ENCODE measurements at regions not wholly inside any gene's neighbourhood (a gene's known extent, or its start where the extent isn't known, plus 50 kb on each side); places are given as distances from the start of the nearest gene placed in this dataset.

- no peak for TF ChIP-seq CTCF (IDR thresholded peaks at IDR 0.05; ENCODE audit: insufficient read depth, low read length, poor library complexity, severe bottlenecking)
These were observed 84.3 kb upstream of the TAPT1 start for GRCh38 chr4:16310606-16311005.

GRCh38 chr4:16302648-16303047 lies 76.4 kb upstream of the TAPT1 start:
- no peak for DNase-seq (ENCODE audit: extremely low read depth, insufficient read length)
- no peaks in the 10 kb centered on the region for H3K27me3 ChIP-seq (replicated peaks; ENCODE audit: control insufficient read depth, insufficient read depth, low read length)
- TF ChIP-seq CTCF (IDR thresholded peaks at IDR 0.05; ENCODE audit: insufficient read depth, low read length, poor library complexity, severe bottlenecking), result no peak
- no peaks in the 10 kb centered on the region for H3K36me3 ChIP-seq (ENCODE audit: control insufficient read depth, insufficient read depth, low read length)
- H3K4me3 ChIP-seq (replicated peaks; ENCODE audit: low read depth, low read length), result no peak overlapping the region

More at GRCh38 chr4:16310606-16311005, 84.3 kb upstream of the TAPT1 start:
- Histone ChIP-seq H3K36me3 (ENCODE audit: control insufficient read depth, insufficient read depth, low read length) (no peaks in the 10 kb centered on the region), H3K27me3 (replicated peaks; ENCODE audit: control insufficient read depth, insufficient read depth, low read length) (no peaks in the 10 kb centered on the region), H3K4me3 (replicated peaks; ENCODE audit: low read depth, low read length) (no peak overlapping the region)
- no peak for DNase-seq (ENCODE audit: extremely low read depth, insufficient read length)

GRCh38 chr4:16297003-16297402 lies 70.7 kb upstream of the TAPT1 start:
- TF ChIP-seq CTCF (IDR thresholded peaks at IDR 0.05; ENCODE audit: insufficient read depth, low read length, poor library complexity, severe bottlenecking), result no peak
- Histone ChIP-seq H3K4me3 (replicated peaks; ENCODE audit: low read depth, low read length) (no peak overlapping the region), H3K27me3 (replicated peaks; ENCODE audit: control insufficient read depth, insufficient read depth, low read length) (no peaks in the 10 kb centered on the region), H3K36me3 (ENCODE audit: control insufficient read depth, insufficient read depth, low read length) (no peaks in the 10 kb centered on the region)
- no peak for DNase-seq (ENCODE audit: extremely low read depth, insufficient read length)

GRCh38 chr4:16294455-16294854 lies 68.2 kb upstream of the TAPT1 start:
- DNase-seq (ENCODE audit: extremely low read depth, insufficient read length), result no peak
- H3K36me3 ChIP-seq (ENCODE audit: control insufficient read depth, insufficient read depth, low read length), result no peaks in the 10 kb centered on the region
- H3K4me3 ChIP-seq (replicated peaks; ENCODE audit: low read depth, low read length), result no peak overlapping the region
- no peaks in the 10 kb centered on the region for H3K27me3 ChIP-seq (replicated peaks; ENCODE audit: control insufficient read depth, insufficient read depth, low read length)
- no peak for TF ChIP-seq CTCF (IDR thresholded peaks at IDR 0.05; ENCODE audit: insufficient read depth, low read length, poor library complexity, severe bottlenecking)

GRCh38 chr4:16293210-16293838 lies 67.1 kb upstream of the TAPT1 start:
- H3K36me3 ChIP-seq (ENCODE audit: control insufficient read depth, insufficient read depth, low read length), result no peaks in the 10 kb centered on the region
- TF ChIP-seq CTCF (IDR thresholded peaks at IDR 0.05; ENCODE audit: insufficient read depth, low read length, poor library complexity, severe bottlenecking), result no peak
- H3K27me3 ChIP-seq (replicated peaks; ENCODE audit: control insufficient read depth, insufficient read depth, low read length), result no peaks in the 10 kb centered on the region
- no peak for DNase-seq (ENCODE audit: extremely low read depth, insufficient read length)
- no peak overlapping the region for H3K4me3 ChIP-seq (replicated peaks; ENCODE audit: low read depth, low read length)

GRCh38 chr4:16292585-16292984 lies 66.3 kb upstream of the TAPT1 start:
- no peaks in the 10 kb centered on the region for H3K36me3 ChIP-seq (ENCODE audit: control insufficient read depth, insufficient read depth, low read length)
- H3K27me3 ChIP-seq (replicated peaks; ENCODE audit: control insufficient read depth, insufficient read depth, low read length), result no peaks in the 10 kb centered on the region
- no peak for DNase-seq (ENCODE audit: extremely low read depth, insufficient read length)
- no peak overlapping the region for H3K4me3 ChIP-seq (replicated peaks; ENCODE audit: low read depth, low read length)
- TF ChIP-seq CTCF (IDR thresholded peaks at IDR 0.05; ENCODE audit: insufficient read depth, low read length, poor library complexity, severe bottlenecking), result no peak
